ENCODE measurements at regions not wholly inside any gene's neighbourhood (a gene's known extent, or its start where the extent isn't known, plus 50 kb on each side); places are given as distances from the start of the nearest gene placed in this dataset.
"Not testable (repeated sequence)": the region's sequence is repeated elsewhere in the genome, so short reads cannot be mapped to it uniquely, and the experiment has no call there.

DNA sequence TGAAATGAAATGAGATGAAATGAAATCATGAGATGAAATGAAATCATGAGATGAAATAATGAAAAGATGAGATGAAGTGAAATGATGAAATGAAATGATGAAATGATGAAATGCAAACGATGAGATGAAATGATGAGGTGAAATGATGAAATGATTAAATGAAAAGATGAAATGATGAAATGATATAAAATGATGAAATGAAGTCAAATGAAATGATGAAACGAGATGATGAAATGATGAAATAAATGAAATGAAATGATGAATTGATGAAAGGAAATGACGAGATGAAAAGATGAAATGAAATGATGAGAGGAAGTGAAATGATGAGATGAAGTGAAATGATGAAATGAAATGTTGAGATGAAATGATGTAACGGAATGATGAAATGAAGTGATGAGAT is 595.6 kb downstream of the TP53TG3F start:
- Histone ChIP-seq H3K27me3 (ENCODE audit: low read depth) (peaks cover 24% of the 10 kb centered on the region), H3K4me3 (no peak overlapping the region), H3K27ac (replicated peaks) (no peak overlapping the region), H3K4me1 (no peaks in the 10 kb centered on the region), H3K9me3 (replicated peaks) (peaks cover 8% of the 10 kb centered on the region), H3K36me3 (no peaks in the 10 kb centered on the region)
- intact Hi-C loops (cut with micrococcal nuclease) = no loop called here
- TF ChIP-seq, protein P1, sequence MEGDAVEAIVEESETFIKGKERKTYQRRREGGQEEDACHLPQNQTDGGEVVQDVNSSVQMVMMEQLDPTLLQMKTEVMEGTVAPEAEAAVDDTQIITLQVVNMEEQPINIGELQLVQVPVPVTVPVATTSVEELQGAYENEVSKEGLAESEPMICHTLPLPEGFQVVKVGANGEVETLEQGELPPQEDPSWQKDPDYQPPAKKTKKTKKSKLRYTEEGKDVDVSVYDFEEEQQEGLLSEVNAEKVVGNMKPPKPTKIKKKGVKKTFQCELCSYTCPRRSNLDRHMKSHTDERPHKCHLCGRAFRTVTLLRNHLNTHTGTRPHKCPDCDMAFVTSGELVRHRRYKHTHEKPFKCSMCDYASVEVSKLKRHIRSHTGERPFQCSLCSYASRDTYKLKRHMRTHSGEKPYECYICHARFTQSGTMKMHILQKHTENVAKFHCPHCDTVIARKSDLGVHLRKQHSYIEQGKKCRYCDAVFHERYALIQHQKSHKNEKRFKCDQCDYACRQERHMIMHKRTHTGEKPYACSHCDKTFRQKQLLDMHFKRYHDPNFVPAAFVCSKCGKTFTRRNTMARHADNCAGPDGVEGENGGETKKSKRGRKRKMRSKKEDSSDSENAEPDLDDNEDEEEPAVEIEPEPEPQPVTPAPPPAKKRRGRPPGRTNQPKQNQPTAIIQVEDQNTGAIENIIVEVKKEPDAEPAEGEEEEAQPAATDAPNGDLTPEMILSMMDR (IDR thresholded peaks at IDR 0.05; ENCODE audit: borderline replicate concordance) = no peak
- no peak for DNase-seq

DNA sequence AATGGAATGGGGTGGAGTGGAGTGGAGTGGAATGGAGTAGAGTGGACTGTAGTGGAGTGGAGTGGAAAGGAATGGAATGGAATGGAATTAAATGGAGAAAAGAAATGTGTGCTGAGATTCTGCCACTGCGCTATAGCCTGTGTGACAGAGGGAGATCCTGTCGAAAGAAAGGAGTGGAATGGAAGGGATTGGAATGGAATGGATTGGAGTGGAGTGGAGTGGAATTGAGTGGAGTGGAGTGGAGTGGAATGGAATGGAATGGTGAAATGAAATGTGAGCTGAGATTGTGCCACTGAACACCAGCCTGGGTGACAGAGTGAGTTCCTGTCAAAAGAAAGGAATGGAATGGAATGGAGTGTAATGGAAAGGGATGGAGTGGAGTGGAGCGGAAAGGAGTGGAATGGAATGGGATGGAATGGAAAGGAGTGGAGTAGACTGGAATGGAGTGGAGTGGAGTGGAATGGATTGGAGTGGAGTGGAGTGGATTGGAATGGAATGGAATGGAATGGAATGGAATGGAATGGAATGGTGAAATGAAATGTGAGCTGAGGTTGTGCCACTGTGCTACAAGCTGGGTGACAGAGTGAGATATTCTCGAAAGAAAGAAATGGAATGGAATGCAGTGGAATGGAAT is 603.3 kb downstream of the TP53TG3F start:
- H3K27ac ChIP-seq (replicated peaks); H3K36me3 ChIP-seq; H3K27me3 ChIP-seq (ENCODE audit: low read depth); DNase-seq; H3K4me1 ChIP-seq; intact Hi-C loops (cut with micrococcal nuclease); H3K4me3 ChIP-seq: not testable (repeated sequence)
- H3K9me3 ChIP-seq (replicated peaks) = peaks cover 41% of the 10 kb centered on the region

DNA sequence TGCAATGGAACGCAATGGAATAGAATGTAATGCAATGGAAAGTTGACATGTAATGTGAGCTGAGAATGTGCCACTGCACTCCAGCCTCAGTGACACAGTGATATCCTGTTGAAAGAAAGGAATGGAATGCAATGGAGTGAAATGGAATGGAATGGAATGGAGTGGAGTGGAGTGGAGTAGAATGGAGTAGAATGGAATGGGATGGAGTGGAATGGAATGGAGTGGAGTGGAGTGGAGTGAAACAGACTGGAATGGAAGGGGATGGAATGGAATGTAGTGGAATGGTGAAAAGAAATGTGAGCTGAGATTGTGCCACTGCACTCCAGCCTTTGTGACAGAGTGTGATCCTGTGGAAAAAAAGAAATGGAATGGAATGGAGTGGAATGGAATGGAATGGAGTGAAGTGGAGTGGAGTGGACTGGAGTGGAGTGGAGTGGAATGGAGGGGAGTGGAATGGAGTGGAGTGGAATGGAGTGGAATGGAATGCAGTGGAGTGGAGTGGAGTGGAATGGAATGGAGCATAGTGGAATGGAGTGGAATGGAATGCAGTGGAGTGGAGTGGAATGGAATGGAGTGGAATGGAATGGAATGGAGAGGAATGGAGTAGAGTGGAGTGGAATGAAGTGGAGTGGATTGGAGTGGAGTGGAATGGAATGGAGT is 604.2 kb downstream of the TP53TG3F start:
- intact Hi-C loops (cut with micrococcal nuclease); DNase-seq; H3K27me3 ChIP-seq (ENCODE audit: low read depth); H3K27ac ChIP-seq (replicated peaks); H3K36me3 ChIP-seq; H3K4me3 ChIP-seq; H3K4me1 ChIP-seq: not testable (repeated sequence)
- peaks cover 47% of the 10 kb centered on the region for H3K9me3 ChIP-seq (replicated peaks)

GRCh38 chr16:34064602-34065001 is 605.2 kb downstream of the TP53TG3F start:
- H3K27me3 ChIP-seq (ENCODE audit: low read depth); DNase-seq; H3K27ac ChIP-seq (replicated peaks); intact Hi-C loops (cut with micrococcal nuclease); H3K4me3 ChIP-seq; H3K4me1 ChIP-seq; H3K36me3 ChIP-seq: not testable (repeated sequence)
- peaks cover 57% of the 10 kb centered on the region for H3K9me3 ChIP-seq (replicated peaks)

- H3K27ac ChIP-seq (replicated peaks); intact Hi-C loops (cut with micrococcal nuclease): not testable (repeated sequence)
Observed at GRCh38 chr16:34069731-34070130, 610.3 kb downstream of the TP53TG3F start.

DNA sequence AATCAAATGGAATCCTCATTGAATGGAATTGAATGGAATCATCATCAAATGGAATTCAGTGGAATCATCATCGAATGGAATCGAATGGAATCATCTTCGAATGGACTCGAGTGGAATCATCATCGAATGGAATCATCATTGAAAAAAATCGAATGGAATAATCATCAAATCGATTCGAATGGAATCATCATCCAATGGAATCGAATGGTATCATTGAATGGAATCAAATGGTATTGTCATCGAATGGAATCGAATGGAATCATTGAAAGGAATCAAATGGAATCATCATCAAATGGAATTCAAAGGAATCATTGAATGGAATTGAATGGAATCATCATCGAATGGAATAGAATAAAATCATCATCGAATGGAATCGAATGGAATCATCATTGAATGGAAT is 619.3 kb downstream of the TP53TG3F start:
- Histone ChIP-seq H3K27ac (replicated peaks) (no peak overlapping the region), H3K4me3 (no peak overlapping the region), H3K9me3 (replicated peaks) (peaks cover 100% of the 10 kb centered on the region), H3K27me3 (ENCODE audit: low read depth) (no peaks in the 10 kb centered on the region), H3K4me1 (no peaks in the 10 kb centered on the region), H3K36me3 (no peaks in the 10 kb centered on the region)
- intact Hi-C loops (cut with micrococcal nuclease) = no loop called here
- DNase-seq = no peak
- TF ChIP-seq, protein P1 (IDR thresholded peaks at IDR 0.05; ENCODE audit: borderline replicate concordance) = no peak

More at GRCh38 chr16:34069731-34070130, 610.3 kb downstream of the TP53TG3F start:
- H3K9me3 ChIP-seq (replicated peaks) = peaks cover 47% of the 10 kb centered on the region
- H3K36me3 ChIP-seq; H3K4me1 ChIP-seq; H3K27me3 ChIP-seq (ENCODE audit: low read depth); DNase-seq; H3K4me3 ChIP-seq: not testable (repeated sequence)

- DNase-seq; H3K4me3 ChIP-seq; intact Hi-C loops (cut with micrococcal nuclease); H3K27ac ChIP-seq (replicated peaks); H3K36me3 ChIP-seq; H3K4me1 ChIP-seq; H3K27me3 ChIP-seq (ENCODE audit: low read depth): not testable (repeated sequence)
- H3K9me3 ChIP-seq (replicated peaks) = peaks cover 100% of the 10 kb centered on the region
Observed at GRCh38 chr16:34085038-34085437, 625.6 kb downstream of the TP53TG3F start.

GRCh38 chr16:34095006-34095405 is 635.6 kb downstream of the TP53TG3F start:
- DNase-seq; H3K4me3 ChIP-seq; intact Hi-C loops (cut with micrococcal nuclease); H3K27me3 ChIP-seq (ENCODE audit: low read depth); H3K4me1 ChIP-seq; H3K36me3 ChIP-seq; H3K27ac ChIP-seq (replicated peaks): not testable (repeated sequence)
- peaks cover 97% of the 10 kb centered on the region for H3K9me3 ChIP-seq (replicated peaks)

GRCh38 chr16:34096911-34097310 is 637.5 kb downstream of the TP53TG3F start:
- intact Hi-C loops (cut with micrococcal nuclease); H3K36me3 ChIP-seq; H3K27me3 ChIP-seq (ENCODE audit: low read depth); H3K4me1 ChIP-seq; DNase-seq; H3K4me3 ChIP-seq; H3K27ac ChIP-seq (replicated peaks): not testable (repeated sequence)
- H3K9me3 ChIP-seq (replicated peaks) = peaks cover 78% of the 10 kb centered on the region

- H3K36me3 ChIP-seq; H3K4me3 ChIP-seq; H3K27ac ChIP-seq (replicated peaks); DNase-seq; H3K27me3 ChIP-seq (ENCODE audit: low read depth); intact Hi-C loops (cut with micrococcal nuclease); H3K4me1 ChIP-seq: not testable (repeated sequence)
- peaks cover 74% of the 10 kb centered on the region for H3K9me3 ChIP-seq (replicated peaks)
Observed at GRCh38 chr16:34097326-34097725, 637.9 kb downstream of the TP53TG3F start.

DNA sequence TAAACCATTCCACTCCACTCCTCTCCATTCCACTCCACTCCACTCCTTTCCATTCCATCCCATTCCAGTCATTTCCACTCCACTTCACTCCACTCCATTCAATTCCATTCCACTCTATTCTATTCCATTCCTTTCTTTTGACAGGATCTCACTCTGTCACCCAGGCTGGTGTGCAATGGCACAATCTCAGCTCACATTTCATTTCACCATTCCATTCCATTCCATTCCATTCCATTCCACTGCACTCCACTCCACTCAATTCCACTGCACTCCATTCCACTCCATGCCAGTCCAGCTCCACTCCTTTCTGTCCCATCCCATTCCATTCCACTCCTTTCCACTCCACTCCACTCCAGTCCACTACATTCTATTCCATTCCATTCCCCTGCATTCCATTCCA is 638.6 kb downstream of the TP53TG3F start:
- H3K4me1 ChIP-seq; H3K27me3 ChIP-seq (ENCODE audit: low read depth); H3K36me3 ChIP-seq; DNase-seq; intact Hi-C loops (cut with micrococcal nuclease); H3K4me3 ChIP-seq; H3K27ac ChIP-seq (replicated peaks): not testable (repeated sequence)
- peaks cover 67% of the 10 kb centered on the region for H3K9me3 ChIP-seq (replicated peaks)

DNA sequence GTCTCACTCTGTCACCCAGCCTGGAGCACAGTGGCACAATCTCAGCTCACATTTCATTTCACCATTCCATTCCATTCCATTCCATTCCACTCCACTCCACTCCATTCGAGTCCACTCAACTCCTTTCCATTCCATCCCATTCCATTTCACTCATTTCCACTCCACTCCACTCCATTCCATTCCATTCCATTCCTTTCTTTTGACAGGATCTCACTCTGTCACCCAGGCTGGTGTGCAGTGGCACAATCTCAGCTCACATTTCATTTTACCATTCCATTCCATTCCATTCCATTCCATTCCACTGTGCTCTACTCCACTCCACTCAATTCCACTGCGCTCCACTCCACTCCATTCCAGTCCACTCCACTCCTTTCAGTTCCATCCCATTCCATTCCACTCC is 639.6 kb downstream of the TP53TG3F start:
- DNase-seq; H3K27me3 ChIP-seq (ENCODE audit: low read depth); intact Hi-C loops (cut with micrococcal nuclease); H3K27ac ChIP-seq (replicated peaks); H3K4me3 ChIP-seq; H3K4me1 ChIP-seq; H3K36me3 ChIP-seq: not testable (repeated sequence)
- H3K9me3 ChIP-seq (replicated peaks) = peaks cover 57% of the 10 kb centered on the region
